ENCODE measurements at regions not wholly inside any gene's neighbourhood (a gene's known extent, or its start where the extent isn't known, plus 50 kb on each side); places are given as distances from the start of the nearest gene placed in this dataset.

DNA sequence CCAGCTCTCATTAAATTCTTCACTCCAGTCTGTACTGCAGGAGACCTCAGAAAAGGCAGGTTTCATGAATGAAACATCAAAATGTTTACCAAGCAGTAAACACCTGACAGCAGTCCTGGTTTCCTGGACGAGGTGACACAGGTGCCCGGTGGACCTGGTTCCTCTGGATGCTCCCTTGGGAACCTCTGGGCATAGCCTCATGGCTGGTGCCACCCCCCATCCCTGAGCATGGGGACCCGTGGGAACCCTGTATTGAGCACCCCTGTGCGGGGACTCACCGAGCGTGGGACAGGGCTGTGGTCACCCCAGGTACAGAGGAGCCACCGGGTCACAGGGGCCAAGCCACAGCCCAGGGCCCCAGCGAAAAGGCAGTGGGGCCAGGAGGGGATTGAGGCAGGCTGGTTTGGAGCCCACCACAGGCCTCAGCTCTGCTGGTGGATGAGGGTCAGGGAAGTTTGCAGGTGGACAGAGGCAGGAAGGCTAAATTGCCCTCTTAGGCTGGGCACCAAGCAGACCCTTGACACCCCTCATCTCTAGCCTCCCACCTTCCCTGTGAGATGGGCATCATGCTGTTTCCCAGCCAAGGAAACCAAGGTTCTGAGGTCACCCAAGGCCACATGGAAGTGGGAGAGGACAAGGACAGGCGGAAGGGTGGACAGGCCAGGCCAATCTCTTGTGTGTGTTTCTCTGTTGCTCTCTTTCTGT lies 158.4 kb downstream of the PTPRU start:
- no peak overlapping the region for H3K4me2 ChIP-seq (ENCODE audit: low read depth, low read length)
- H3K27ac ChIP-seq (ENCODE audit: extremely low read length, insufficient read depth, low read length): no peak overlapping the region
- H3K36me3 ChIP-seq (replicated peaks in 1 of 2; ENCODE audit: control insufficient read depth in 1 of 2, insufficient read depth in 2 of 2, low read length in 2 of 2): no peaks in the 10 kb centered on the region
- intact Hi-C loops (cut with micrococcal nuclease; ENCODE audit: unreplicated experiment): no loop called here
- ATAC-seq (no peak), FAIRE-seq (no peak), DNase-seq (ENCODE audit: low spot score) (no peak)
- TF ChIP-seq, protein P1, sequence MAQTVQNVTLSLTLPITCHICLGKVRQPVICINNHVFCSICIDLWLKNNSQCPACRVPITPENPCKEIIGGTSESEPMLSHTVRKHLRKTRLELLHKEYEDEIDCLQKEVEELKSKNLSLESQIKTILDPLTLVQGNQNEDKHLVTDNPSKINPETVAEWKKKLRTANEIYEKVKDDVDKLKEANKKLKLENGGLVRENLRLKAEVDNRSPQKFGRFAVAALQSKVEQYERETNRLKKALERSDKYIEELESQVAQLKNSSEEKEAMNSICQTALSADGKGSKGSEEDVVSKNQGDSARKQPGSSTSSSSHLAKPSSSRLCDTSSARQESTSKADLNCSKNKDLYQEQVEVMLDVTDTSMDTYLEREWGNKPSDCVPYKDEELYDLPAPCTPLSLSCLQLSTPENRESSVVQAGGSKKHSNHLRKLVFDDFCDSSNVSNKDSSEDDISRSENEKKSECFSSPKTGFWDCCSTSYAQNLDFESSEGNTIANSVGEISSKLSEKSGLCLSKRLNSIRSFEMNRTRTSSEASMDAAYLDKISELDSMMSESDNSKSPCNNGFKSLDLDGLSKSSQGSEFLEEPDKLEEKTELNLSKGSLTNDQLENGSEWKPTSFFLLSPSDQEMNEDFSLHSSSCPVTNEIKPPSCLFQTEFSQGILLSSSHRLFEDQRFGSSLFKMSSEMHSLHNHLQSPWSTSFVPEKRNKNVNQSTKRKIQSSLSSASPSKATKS (CRISPR knock-in tag; IDR thresholded peaks at IDR 0.05): no peak
- no peak for TF ChIP-seq NR1H2 (CRISPR knock-in tag; IDR thresholded peaks at IDR 0.05; ENCODE audit: borderline replicate concordance, low read depth)
- no peak for TF ChIP-seq CHD2 (IDR thresholded peaks at IDR 0.05; ENCODE audit: low read depth, low read length)
- TF ChIP-seq, protein P2, sequence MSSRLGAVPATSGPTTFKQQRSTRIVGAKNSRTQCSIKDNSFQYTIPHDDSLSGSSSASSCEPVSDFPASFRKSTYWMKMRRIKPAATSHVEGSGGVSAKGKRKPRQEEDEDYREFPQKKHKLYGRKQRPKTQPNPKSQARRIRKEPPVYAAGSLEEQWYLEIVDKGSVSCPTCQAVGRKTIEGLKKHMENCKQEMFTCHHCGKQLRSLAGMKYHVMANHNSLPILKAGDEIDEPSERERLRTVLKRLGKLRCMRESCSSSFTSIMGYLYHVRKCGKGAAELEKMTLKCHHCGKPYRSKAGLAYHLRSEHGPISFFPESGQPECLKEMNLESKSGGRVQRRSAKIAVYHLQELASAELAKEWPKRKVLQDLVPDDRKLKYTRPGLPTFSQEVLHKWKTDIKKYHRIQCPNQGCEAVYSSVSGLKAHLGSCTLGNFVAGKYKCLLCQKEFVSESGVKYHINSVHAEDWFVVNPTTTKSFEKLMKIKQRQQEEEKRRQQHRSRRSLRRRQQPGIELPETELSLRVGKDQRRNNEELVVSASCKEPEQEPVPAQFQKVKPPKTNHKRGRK (CRISPR knock-in tag; IDR thresholded peaks at IDR 0.05): no peak
- TF ChIP-seq, protein P3, sequence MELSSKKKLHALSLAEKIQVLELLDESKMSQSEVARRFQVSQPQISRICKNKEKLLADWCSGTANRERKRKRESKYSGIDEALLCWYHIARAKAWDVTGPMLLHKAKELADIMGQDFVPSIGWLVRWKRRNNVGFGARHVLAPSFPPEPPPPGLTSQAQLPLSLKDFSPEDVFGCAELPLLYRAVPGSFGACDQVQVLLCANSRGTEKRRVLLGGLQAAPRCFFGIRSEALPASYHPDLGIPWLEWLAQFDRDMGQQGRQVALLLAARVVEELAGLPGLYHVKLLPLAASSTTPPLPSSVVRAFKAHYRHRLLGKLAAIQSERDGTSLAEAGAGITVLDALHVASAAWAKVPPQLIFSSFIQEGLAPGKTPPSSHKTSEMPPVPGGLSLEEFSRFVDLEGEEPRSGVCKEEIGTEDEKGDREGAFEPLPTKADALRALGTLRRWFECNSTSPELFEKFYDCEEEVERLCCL (CRISPR knock-in tag; IDR thresholded peaks at IDR 0.05; ENCODE audit: borderline replicate concordance): no peak
- no peak for TF ChIP-seq ZC3H4 (CRISPR knock-in tag; IDR thresholded peaks at IDR 0.05; ENCODE audit: borderline replicate concordance)
- TF ChIP-seq CEBPB (IDR thresholded peaks at IDR 0.05; ENCODE audit: borderline replicate concordance, low read depth, low read length): no peak
- no peak for TF ChIP-seq ZFYVE20 (CRISPR knock-in tag; IDR thresholded peaks at IDR 0.05; ENCODE audit: borderline replicate concordance, low read depth)
- no peak for TF ChIP-seq MED8 (CRISPR knock-in tag; IDR thresholded peaks at IDR 0.05; ENCODE audit: insufficient replicate concordance)
- TF ChIP-seq, protein P4, sequence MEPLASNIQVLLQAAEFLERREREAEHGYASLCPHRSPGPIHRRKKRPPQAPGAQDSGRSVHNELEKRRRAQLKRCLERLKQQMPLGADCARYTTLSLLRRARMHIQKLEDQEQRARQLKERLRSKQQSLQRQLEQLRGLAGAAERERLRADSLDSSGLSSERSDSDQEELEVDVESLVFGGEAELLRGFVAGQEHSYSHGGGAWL (CRISPR knock-in tag; IDR thresholded peaks at IDR 0.05): no peak
- no peak for TF ChIP-seq ZNF274 (CRISPR knock-in tag; IDR thresholded peaks at IDR 0.05)
- TF ChIP-seq IKZF4 (CRISPR knock-in tag; IDR thresholded peaks at IDR 0.05; ENCODE audit: borderline replicate concordance, low read depth, not compliant biosample characterization): no peak
- TF ChIP-seq SRY (CRISPR knock-in tag; IDR thresholded peaks at IDR 0.05): no peak
- TF ChIP-seq, protein P5, sequence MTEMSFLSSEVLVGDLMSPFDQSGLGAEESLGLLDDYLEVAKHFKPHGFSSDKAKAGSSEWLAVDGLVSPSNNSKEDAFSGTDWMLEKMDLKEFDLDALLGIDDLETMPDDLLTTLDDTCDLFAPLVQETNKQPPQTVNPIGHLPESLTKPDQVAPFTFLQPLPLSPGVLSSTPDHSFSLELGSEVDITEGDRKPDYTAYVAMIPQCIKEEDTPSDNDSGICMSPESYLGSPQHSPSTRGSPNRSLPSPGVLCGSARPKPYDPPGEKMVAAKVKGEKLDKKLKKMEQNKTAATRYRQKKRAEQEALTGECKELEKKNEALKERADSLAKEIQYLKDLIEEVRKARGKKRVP (CRISPR knock-in tag; IDR thresholded peaks at IDR 0.05): no peak
- no peak for TF ChIP-seq ZSCAN25 (CRISPR knock-in tag; IDR thresholded peaks at IDR 0.05)
- no peak for TF ChIP-seq NR2F1 (CRISPR knock-in tag; IDR thresholded peaks at IDR 0.05)
- no peak for TF ChIP-seq REXO4 (CRISPR knock-in tag; IDR thresholded peaks at IDR 0.05; ENCODE audit: borderline replicate concordance)
- H3K4me1 ChIP-seq (ENCODE audit: insufficient read depth, low read length): no peaks in the 10 kb centered on the region
- H3K27me3 ChIP-seq (ENCODE audit: control insufficient read depth in 1 of 2, insufficient read depth in 2 of 2, low read length in 2 of 2): peaks cover 1 to 3% of the 10 kb centered on the region in 2 experiments; a peak in 1 of 5 replicates
- no peak overlapping the region for H3K4me3 ChIP-seq (replicated peaks in 1 of 3; ENCODE audit: insufficient read depth in 1 of 3, low read depth in 2 of 3, low read length in 3 of 3)
- H2AFZ ChIP-seq (ENCODE audit: low read length): no peak overlapping the region
- no peaks in the 10 kb centered on the region for H4K20me1 ChIP-seq (ENCODE audit: insufficient read depth, low read length)
- ChIA-PET CTCF (ENCODE audit: low intra/inter-chr PET ratio, low total read pairs) (no interaction called here), POLR2A (no interaction called here)
- no peaks in the 10 kb centered on the region for H3K79me2 ChIP-seq (ENCODE audit: insufficient read depth, low read length)
- in situ Hi-C loops (cut with HindIII; ENCODE audit: extremely low pct_ligation_motif_present, low pct_unique_long_range_greater_than_20kb): loop anchor here (25.0 kb wide), 1 partner anchor 693 kb away; no protein-coding TSS in a partner anchor
- WGBS (ENCODE audit: low lambda C conversion rate): 4% methylated on average over 3 of the region's 9 CpGs
- no TSS peak for BruUV-seq (replicated peaks)
- H3K9me3 ChIP-seq (ENCODE audit: low read length): no peaks in the 10 kb centered on the region
- H3K9ac ChIP-seq (ENCODE audit: insufficient read depth, low read depth, low read length): no peak overlapping the region
